ENCODE measurements at regions not wholly inside any gene's neighbourhood (a gene's known extent, or its start where the extent isn't known, plus 50 kb on each side); places are given as distances from the start of the nearest gene placed in this dataset.

GRCh38 chr15:93506646-93507045 is 417.6 kb upstream of the RGMA start:
- TF ChIP-seq USF1 (CRISPR knock-in tag; IDR thresholded peaks at IDR 0.05) (no peak), CREB1 (CRISPR knock-in tag; IDR thresholded peaks at IDR 0.05) (no peak), ATF1 (CRISPR knock-in tag; IDR thresholded peaks at IDR 0.05) (no peak), ELF4 (CRISPR knock-in tag; IDR thresholded peaks at IDR 0.05; ENCODE audit: low read depth) (no peak), NR2C2 (CRISPR knock-in tag; IDR thresholded peaks at IDR 0.05) (no peak), KAT7 (CRISPR knock-in tag; IDR thresholded peaks at IDR 0.05; ENCODE audit: borderline replicate concordance) (no peak), AFF4 (CRISPR knock-in tag; IDR thresholded peaks at IDR 0.05; ENCODE audit: borderline replicate concordance) (no peak)
- TF ChIP-seq, protein P1, sequence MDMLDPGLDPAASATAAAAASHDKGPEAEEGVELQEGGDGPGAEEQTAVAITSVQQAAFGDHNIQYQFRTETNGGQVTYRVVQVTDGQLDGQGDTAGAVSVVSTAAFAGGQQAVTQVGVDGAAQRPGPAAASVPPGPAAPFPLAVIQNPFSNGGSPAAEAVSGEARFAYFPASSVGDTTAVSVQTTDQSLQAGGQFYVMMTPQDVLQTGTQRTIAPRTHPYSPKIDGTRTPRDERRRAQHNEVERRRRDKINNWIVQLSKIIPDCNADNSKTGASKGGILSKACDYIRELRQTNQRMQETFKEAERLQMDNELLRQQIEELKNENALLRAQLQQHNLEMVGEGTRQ (CRISPR knock-in tag; IDR thresholded peaks at IDR 0.05): no peak
- TF ChIP-seq, protein P2, sequence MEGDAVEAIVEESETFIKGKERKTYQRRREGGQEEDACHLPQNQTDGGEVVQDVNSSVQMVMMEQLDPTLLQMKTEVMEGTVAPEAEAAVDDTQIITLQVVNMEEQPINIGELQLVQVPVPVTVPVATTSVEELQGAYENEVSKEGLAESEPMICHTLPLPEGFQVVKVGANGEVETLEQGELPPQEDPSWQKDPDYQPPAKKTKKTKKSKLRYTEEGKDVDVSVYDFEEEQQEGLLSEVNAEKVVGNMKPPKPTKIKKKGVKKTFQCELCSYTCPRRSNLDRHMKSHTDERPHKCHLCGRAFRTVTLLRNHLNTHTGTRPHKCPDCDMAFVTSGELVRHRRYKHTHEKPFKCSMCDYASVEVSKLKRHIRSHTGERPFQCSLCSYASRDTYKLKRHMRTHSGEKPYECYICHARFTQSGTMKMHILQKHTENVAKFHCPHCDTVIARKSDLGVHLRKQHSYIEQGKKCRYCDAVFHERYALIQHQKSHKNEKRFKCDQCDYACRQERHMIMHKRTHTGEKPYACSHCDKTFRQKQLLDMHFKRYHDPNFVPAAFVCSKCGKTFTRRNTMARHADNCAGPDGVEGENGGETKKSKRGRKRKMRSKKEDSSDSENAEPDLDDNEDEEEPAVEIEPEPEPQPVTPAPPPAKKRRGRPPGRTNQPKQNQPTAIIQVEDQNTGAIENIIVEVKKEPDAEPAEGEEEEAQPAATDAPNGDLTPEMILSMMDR (IDR thresholded peaks at IDR 0.05): no peak
- TF ChIP-seq, protein P3, sequence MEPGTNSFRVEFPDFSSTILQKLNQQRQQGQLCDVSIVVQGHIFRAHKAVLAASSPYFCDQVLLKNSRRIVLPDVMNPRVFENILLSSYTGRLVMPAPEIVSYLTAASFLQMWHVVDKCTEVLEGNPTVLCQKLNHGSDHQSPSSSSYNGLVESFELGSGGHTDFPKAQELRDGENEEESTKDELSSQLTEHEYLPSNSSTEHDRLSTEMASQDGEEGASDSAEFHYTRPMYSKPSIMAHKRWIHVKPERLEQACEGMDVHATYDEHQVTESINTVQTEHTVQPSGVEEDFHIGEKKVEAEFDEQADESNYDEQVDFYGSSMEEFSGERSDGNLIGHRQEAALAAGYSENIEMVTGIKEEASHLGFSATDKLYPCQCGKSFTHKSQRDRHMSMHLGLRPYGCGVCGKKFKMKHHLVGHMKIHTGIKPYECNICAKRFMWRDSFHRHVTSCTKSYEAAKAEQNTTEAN (CRISPR knock-in tag; IDR thresholded peaks at IDR 0.05): no peak
- TF ChIP-seq, protein P4, sequence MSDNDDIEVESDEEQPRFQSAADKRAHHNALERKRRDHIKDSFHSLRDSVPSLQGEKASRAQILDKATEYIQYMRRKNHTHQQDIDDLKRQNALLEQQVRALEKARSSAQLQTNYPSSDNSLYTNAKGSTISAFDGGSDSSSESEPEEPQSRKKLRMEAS (CRISPR knock-in tag; IDR thresholded peaks at IDR 0.05): no peak
